Stomach (tissue), 8 donors: ENCODE measurements at regions not wholly inside any gene's neighbourhood (a gene's known extent, or its start where the extent isn't known, plus 50 kb on each side); places are given as distances from the start of the nearest gene placed in this dataset.

ENCODE experiments used
- DNase-seq, 2 donors: peaks; one replicate each; pipeline versions ENCODE4 v3.0.0 to v3.0.0-alpha.2; 2013 to 2019
- H3K27ac ChIP-seq, 5 donors: fragments of 200-600 bp in 4 of 5; sonication (generic) in 4 of 5; one replicate each; pipeline ENCODE4 v1.5.1; 2013 to 2019; ENCODE audit warnings: mild to moderate bottlenecking in 1 of 5, moderate library complexity in 1 of 5
- H3K27me3 ChIP-seq, 3 donors: fragments of 200-600 bp; sonication (generic); one replicate each; pipeline ENCODE4 v1.5.1; 2017 to 2019; ENCODE audit warnings: mixed run types in 1 of 3
- H3K36me3 ChIP-seq, 4 donors: fragments of 200-600 bp; sonication (generic); 1 replicate in 3 of 4; 2 replicates in 1 of 4; pipeline ENCODE4 v1.5.1; 2016 to 2019
- H3K4me1 ChIP-seq, 4 donors: fragments of 200-600 bp; sonication (generic); one replicate each; pipeline ENCODE4 v1.5.1; 2016 to 2019
- H3K4me3 ChIP-seq, 4 donors: fragments of 200-600 bp; sonication (generic) in 3 of 4; one replicate each; pipeline ENCODE4 v1.5.1; 2016 to 2019; ENCODE audit warnings: mild to moderate bottlenecking in 1 of 4
- H3K9me3 ChIP-seq, 4 donors: fragments of 200-600 bp; sonication (generic); one replicate each; pipeline ENCODE4 v1.5.1; 2016 to 2019
- EP300 ChIP-seq: sonication (generic); formaldehyde crosslinking; IDR thresholded peaks from one replicate; pipeline ENCODE4 v1.6.1; 2017; ENCODE audit warnings: antibody characterized with exemption
- POLR2A ChIP-seq, 4 donors: fragments of 450-650 bp; IDR thresholded peaks; one replicate each; pipeline ENCODE4 v1.6.1; 2016; ENCODE audit warnings: antibody characterized with exemption in 4 of 4, control low read depth in 2 of 4, mild to moderate bottlenecking in 1 of 4, moderate library complexity in 1 of 4
- POLR2AphosphoS5 ChIP-seq, 3 donors: sonication (generic); formaldehyde crosslinking; IDR thresholded peaks; one replicate each; pipeline ENCODE4 v1.6.1; 2016; ENCODE audit warnings: antibody characterized with exemption in 3 of 3
- WGBS, 5 donors: extraction: QIAGEN DNeasy Blood & Tissue Kit in 3 of 5; methylation state at CpG; one replicate each; pipeline versions ENCODE4 v1.1.5 to v1.1.7; 2013 to 2018; 5-methylcytosine and 5-hydroxymethylcytosine counted together
- intact Hi-C: fragments of 100-400 bp; cut with DNase I; formaldehyde crosslinking; loops from one replicate; pipeline ENCODE4 v1.15.1; 2023; ENCODE audit warnings: low total_unique reads
- TF ChIP-seq, protein P1 (sequence below), 7 experiments: fragments of 450-650 bp in 4 of 7; fragments of 200-600 bp in 3 of 7; sonication (generic) in 3 of 7; IDR thresholded peaks; one replicate each; pipeline ENCODE4 v1.5.1; 2016 to 2019; ENCODE audit warnings: antibody characterized with exemption in 7 of 7, control low read depth in 2 of 7, mild to moderate bottlenecking in 1 of 7
- donor health status: healthy with polysubstance abuse.
- donor health status: Bipolar disorder and iron deficiency.
- donor health status: healthy.

DNA sequence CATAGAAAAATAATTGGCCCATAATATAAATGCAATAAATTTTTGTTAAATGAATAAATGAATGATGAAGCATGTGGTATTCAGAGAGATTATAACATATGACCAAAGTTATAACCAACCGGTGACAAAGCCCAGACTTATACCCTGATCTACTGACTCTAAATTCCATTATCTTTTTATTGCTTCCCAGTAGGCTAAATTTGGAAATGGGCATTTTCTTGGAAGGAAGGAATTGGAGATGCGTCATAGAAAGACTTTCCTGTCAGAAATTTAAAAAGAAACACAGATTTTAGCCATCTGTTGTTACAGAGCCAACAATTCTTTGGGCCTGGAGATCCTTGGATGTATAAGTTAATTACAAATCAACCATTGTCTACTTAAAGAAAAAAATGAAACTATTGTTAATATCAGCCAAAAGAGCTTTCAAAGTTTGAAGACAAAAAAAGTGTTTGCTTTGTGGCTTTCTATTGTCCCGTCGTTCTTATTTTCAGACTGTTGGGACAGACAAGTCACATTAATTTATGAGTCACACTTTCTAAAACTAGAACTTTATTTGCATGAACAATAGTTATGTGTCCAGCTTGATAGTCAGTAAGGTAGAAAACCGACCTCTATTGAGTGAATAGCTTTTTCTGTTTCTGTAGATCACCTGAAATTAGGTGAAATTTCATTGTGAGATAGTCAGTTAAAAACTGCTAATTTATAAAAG, 428.7 kb downstream of the GABRG2 start:
- Histone ChIP-seq H3K4me1 (no peaks in the 10 kb centered on the region), H3K9me3 (peaks cover 0 to 4% (median 0%) of the 10 kb centered on the region in 4 donors), H3K4me3 (no peak overlapping the region), H3K27ac (no peak overlapping the region), H3K36me3 (no peaks in the 10 kb centered on the region), H3K27me3 (no peaks in the 10 kb centered on the region)
- intact Hi-C loops: no loop called here
- DNase-seq: no peak
- WGBS, 5 donors: 55 to 70% (median 61%) methylated on average over 5 of the region's 5 CpGs
- TF ChIP-seq, protein P1, sequence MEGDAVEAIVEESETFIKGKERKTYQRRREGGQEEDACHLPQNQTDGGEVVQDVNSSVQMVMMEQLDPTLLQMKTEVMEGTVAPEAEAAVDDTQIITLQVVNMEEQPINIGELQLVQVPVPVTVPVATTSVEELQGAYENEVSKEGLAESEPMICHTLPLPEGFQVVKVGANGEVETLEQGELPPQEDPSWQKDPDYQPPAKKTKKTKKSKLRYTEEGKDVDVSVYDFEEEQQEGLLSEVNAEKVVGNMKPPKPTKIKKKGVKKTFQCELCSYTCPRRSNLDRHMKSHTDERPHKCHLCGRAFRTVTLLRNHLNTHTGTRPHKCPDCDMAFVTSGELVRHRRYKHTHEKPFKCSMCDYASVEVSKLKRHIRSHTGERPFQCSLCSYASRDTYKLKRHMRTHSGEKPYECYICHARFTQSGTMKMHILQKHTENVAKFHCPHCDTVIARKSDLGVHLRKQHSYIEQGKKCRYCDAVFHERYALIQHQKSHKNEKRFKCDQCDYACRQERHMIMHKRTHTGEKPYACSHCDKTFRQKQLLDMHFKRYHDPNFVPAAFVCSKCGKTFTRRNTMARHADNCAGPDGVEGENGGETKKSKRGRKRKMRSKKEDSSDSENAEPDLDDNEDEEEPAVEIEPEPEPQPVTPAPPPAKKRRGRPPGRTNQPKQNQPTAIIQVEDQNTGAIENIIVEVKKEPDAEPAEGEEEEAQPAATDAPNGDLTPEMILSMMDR (IDR thresholded peaks at IDR 0.05): no peak

DNA sequence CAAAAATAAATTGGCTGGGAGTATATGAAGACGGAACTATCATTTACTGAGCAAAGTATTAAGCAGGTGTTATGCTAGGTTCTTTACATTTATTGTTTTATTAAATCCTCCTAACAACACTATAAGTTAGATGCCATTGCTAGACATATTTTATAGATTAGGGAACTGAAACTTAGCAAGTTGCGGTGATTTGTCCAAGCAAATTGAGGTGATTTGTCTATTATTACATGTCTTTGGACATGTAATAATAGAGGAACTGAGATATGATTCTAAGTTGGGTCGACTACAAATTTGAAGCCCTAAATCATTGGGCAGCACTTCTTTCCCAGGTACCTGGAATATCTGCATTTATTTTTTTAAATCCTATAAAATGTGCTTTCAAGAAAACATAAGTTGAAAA, 429.9 kb downstream of the GABRG2 start:
- intact Hi-C loops: no loop called here
- no peak for TF ChIP-seq POLR2AphosphoS5 (IDR thresholded peaks at IDR 0.05)
- TF ChIP-seq EP300: no peak
- TF ChIP-seq, protein P1 (IDR thresholded peaks at IDR 0.05): no peak
- no peak for TF ChIP-seq POLR2A (IDR thresholded peaks at IDR 0.05)

DNA sequence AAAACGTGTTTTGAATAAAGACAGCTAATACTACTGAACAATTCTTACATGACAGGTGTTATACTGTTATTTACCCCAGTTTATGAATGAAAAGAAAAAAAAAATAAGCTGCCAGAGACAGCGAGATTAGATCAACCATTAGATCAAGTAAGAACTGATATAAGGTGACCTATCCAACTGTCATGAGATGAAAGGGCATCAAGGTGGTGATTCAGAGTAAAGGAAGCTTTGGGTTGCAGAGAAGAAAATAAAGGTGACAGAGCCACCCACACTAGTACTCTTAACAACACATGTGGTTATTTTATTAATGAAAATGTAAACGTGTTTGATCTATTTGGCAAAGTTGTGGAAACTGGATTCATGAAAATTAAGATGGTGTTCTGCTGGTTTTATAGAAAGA, 435.2 kb downstream of the GABRG2 start:
- no peaks in the 10 kb centered on the region for H3K4me1 ChIP-seq
- 64 to 68% (median 66%) methylated on average over 3 of the region's 3 CpGs for WGBS, 5 donors
- TF ChIP-seq POLR2A (IDR thresholded peaks at IDR 0.05) (no peak), EP300 (no peak), POLR2AphosphoS5 (IDR thresholded peaks at IDR 0.05) (no peak)
- TF ChIP-seq, protein P1 (IDR thresholded peaks at IDR 0.05): no peak

More for the DNA sequence above, 429.9 kb downstream of the GABRG2 start:
- no peaks in the 10 kb centered on the region for H3K4me1 ChIP-seq
- 53 to 86% (median 59%) methylated on average over 3 of the region's 3 CpGs for WGBS, 5 donors
- H3K4me3 ChIP-seq: no peak overlapping the region
- no peaks in the 10 kb centered on the region for H3K36me3 ChIP-seq
- H3K27ac ChIP-seq: no peak overlapping the region
- peaks cover 0 to 4% (median 0%) of the 10 kb centered on the region in 4 donors for H3K9me3 ChIP-seq
- no peak for DNase-seq
- H3K27me3 ChIP-seq: no peaks in the 10 kb centered on the region

DNA sequence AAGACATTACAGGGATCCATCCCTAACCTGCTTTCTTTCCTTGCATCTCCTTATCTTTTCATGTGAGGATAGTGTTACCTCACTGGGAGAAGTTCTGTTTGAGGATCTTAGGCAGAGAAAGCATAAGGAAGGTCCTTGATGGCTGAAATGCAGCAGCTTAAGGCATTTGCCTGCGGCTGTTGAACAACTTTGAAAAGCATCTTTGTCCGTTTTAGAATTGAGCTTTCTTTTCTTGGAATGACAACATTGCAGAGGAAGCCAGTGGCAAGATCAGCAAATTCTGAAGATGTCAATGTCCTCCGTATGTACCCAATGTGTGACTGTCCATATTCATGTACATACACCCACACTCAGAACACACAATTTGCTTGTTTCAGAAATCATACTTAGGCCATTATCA, 436.2 kb downstream of the GABRG2 start:
- Histone ChIP-seq H3K4me3 (no peak overlapping the region), H3K4me1 (no peaks in the 10 kb centered on the region), H3K27me3 (no peaks in the 10 kb centered on the region), H3K9me3 (no peaks in the 10 kb centered on the region), H3K27ac (no peak overlapping the region), H3K36me3 (no peaks in the 10 kb centered on the region)
- TF ChIP-seq EP300 (no peak), POLR2A (IDR thresholded peaks at IDR 0.05) (no peak), POLR2AphosphoS5 (IDR thresholded peaks at IDR 0.05) (no peak)
- TF ChIP-seq, protein P1 (IDR thresholded peaks at IDR 0.05): no peak
- DNase-seq: peak in 1 of 2 donors; percentile 8
- 66 to 76% (median 71%) methylated on average over 3 of the region's 3 CpGs for WGBS, 5 donors
- intact Hi-C loops: no loop called here

More for the DNA sequence above, 435.2 kb downstream of the GABRG2 start:
- Histone ChIP-seq H3K27me3 (no peaks in the 10 kb centered on the region), H3K4me3 (no peak overlapping the region), H3K9me3 (no peaks in the 10 kb centered on the region), H3K27ac (no peak overlapping the region), H3K36me3 (no peaks in the 10 kb centered on the region)
- intact Hi-C loops: no loop called here
- DNase-seq: no peak
